GM23338 (cell line): ENCODE measurements at regions not wholly inside any gene's neighbourhood (a gene's known extent, or its start where the extent isn't known, plus 50 kb on each side); places are given as distances from the start of the nearest gene placed in this dataset.

Source experiments
- ATAC-seq: fragments of 200-7000 bp; cut with Tn5 transposase; 3 replicates; pipeline ENCODE4 v1.9.1; 2020
- DNase-seq: peaks from one replicate; pipeline ENCODE4 v3.0.0-alpha.2; 2015; ENCODE audit warnings: low spot score
- H2AFZ ChIP-seq: fragments of 200-600 bp; sonication (generic); 2 replicates; pipeline ENCODE4 v1.8.0; 2016; ENCODE audit warnings: antibody characterized with exemption, mild to moderate bottlenecking, moderate library complexity
- H3F3A ChIP-seq: fragments of 200-600 bp; sonication (generic); replicated peaks from 2 replicates; pipeline ENCODE4 v1.8.0; 2017; ENCODE audit warnings: antibody characterized with exemption, mixed run types, low read depth
- H3K27ac ChIP-seq: fragments of 200-600 bp; sonication (generic); 2 replicates; pipeline ENCODE4 v1.6.1; 2016; ENCODE audit warnings: low read depth
- H3K27me3 ChIP-seq: fragments of 200-600 bp; sonication (generic); 2 replicates; pipeline ENCODE4 v1.8.0; 2016; ENCODE audit warnings: mild to moderate bottlenecking, mixed run types, moderate library complexity; ENCODE audit not compliant: insufficient read depth
- H3K36me3 ChIP-seq: fragments of 200-600 bp; sonication (generic); 2 replicates; pipeline ENCODE4 v1.8.0; 2016; ENCODE audit warnings: mild to moderate bottlenecking; ENCODE audit not compliant: insufficient read depth
- H3K4me1 ChIP-seq: fragments of 200-600 bp; sonication (generic); 2 replicates; pipeline ENCODE4 v1.8.0; 2016; ENCODE audit warnings: mild to moderate bottlenecking, moderate library complexity; ENCODE audit not compliant: insufficient read depth
- H3K4me2 ChIP-seq: fragments of 200-600 bp; sonication (generic); 2 replicates; pipeline ENCODE4 v1.7.1; 2017; ENCODE audit warnings: mixed run types
- H3K4me3 ChIP-seq: fragments of 200-600 bp; sonication (generic); 2 replicates; pipeline ENCODE4 v1.6.1; 2016; ENCODE audit warnings: mixed run types
- H3K79me2 ChIP-seq: fragments of 200-600 bp; sonication (generic); replicated peaks from 2 replicates; pipeline ENCODE4 v1.8.0; 2017; ENCODE audit warnings: mild to moderate bottlenecking; ENCODE audit not compliant: insufficient read depth
- H3K9me2 ChIP-seq: fragments of 200-600 bp; sonication (generic); 2 replicates; pipeline ENCODE4 v1.8.0; 2017; ENCODE audit not compliant: insufficient read depth
- H4K20me1 ChIP-seq: fragments of 200-600 bp; sonication (generic); replicated peaks from 2 replicates; pipeline ENCODE4 v1.8.0; 2017; ENCODE audit warnings: mild to moderate bottlenecking; ENCODE audit not compliant: insufficient read depth
- H3K27ac Mint-ChIP-seq: 2 replicates; pipeline ENCODE4 v1.8.0; 2020; ENCODE audit warnings: inconsistent platforms, mild to moderate bottlenecking, moderate library complexity, mixed read lengths
- H3K27me3 Mint-ChIP-seq: 3 replicates; pipeline ENCODE4 v1.8.0; 2022; ENCODE audit warnings: low read depth, mild to moderate bottlenecking, moderate library complexity, mixed read lengths, inconsistent platforms; ENCODE audit not compliant: insufficient read depth, poor library complexity
- H3K36me3 Mint-ChIP-seq: 3 replicates; pipeline ENCODE4 v1.8.0; 2021; ENCODE audit warnings: low read depth, mild to moderate bottlenecking, inconsistent platforms, moderate library complexity, mixed read lengths
- H3K4me1 Mint-ChIP-seq: 3 replicates; pipeline ENCODE4 v1.8.0; 2020; ENCODE audit warnings: mild to moderate bottlenecking, inconsistent platforms, mixed read lengths
- H3K4me3 Mint-ChIP-seq: 3 replicates; pipeline ENCODE4 v1.8.0; 2021; ENCODE audit warnings: moderate library complexity, mild to moderate bottlenecking, inconsistent platforms, mixed read lengths
- H3K9me3 Mint-ChIP-seq: 3 replicates; pipeline ENCODE4 v1.8.0; 2020; ENCODE audit warnings: moderate library complexity, mild to moderate bottlenecking, inconsistent platforms, mixed read lengths
- CREB1 ChIP-seq: fragments of 250-450 bp; sonication (Bioruptor Pico); IDR thresholded peaks from 2 replicates; pipeline ENCODE4 v1.5.0; 2020; ENCODE audit warnings: low read depth, mild to moderate bottlenecking, moderate library complexity
- EZH2 ChIP-seq: fragments of 200-600 bp; sonication (generic); IDR thresholded peaks from one replicate; pipeline ENCODE4 v1.8.0; 2017; ENCODE audit warnings: antibody characterized with exemption, mild to moderate bottlenecking, low read depth; ENCODE audit not compliant: unreplicated experiment
- EZH2phosphoT487 ChIP-seq: fragments of 200-600 bp; sonication (generic); IDR thresholded peaks from one replicate; pipeline ENCODE4 v1.8.1; 2018; ENCODE audit warnings: antibody characterized with exemption; ENCODE audit not compliant: unreplicated experiment
- JUNB ChIP-seq: IDR thresholded peaks from one replicate; pipeline ENCODE4 v1.6.1; 2016; ENCODE audit warnings: antibody characterized with exemption; ENCODE audit not compliant: unreplicated experiment
- NANOG ChIP-seq: IDR thresholded peaks from 2 replicates; pipeline ENCODE4 v1.6.1; 2016; ENCODE audit warnings: antibody characterized with exemption, borderline replicate concordance
- POLR2AphosphoS5 ChIP-seq: IDR thresholded peaks from 2 replicates; pipeline ENCODE4 v1.6.1; 2016; ENCODE audit warnings: antibody characterized with exemption, low read depth
- STAT1 ChIP-seq: IDR thresholded peaks from one replicate; pipeline ENCODE4 v1.6.1; 2016; ENCODE audit warnings: antibody characterized with exemption; ENCODE audit not compliant: unreplicated experiment
- ZNF114 ChIP-seq: fragments of 250-450 bp; sonication (Bioruptor Pico); IDR thresholded peaks from 2 replicates; pipeline ENCODE4 v1.5.0; 2020; ENCODE audit warnings: mild to moderate bottlenecking, moderate library complexity
- ZNF331 ChIP-seq: fragments of 250-450 bp; sonication (Bioruptor Pico); IDR thresholded peaks from 2 replicates; pipeline ENCODE4 v1.5.0; 2020; ENCODE audit warnings: low read depth, mild to moderate bottlenecking, moderate library complexity
- TF ChIP-seq, protein P1 (sequence below): IDR thresholded peaks from one replicate; pipeline ENCODE4 v1.6.1; 2018; ENCODE audit warnings: antibody characterized with exemption; ENCODE audit not compliant: unreplicated experiment
- TF ChIP-seq, protein P2 (sequence below), 2 experiments: fragments of 200-600 bp in 1 of 2; sonication (generic) in 1 of 2; conservative IDR thresholded peaks; 2 replicates each; pipeline versions ENCODE4 v1.5.1 to v1.6.1; 2016 to 2017; ENCODE audit warnings: antibody characterized with exemption in 2 of 2, low read depth in 2 of 2, mild to moderate bottlenecking in 2 of 2, moderate library complexity in 1 of 2
- TF ChIP-seq, protein P3 (sequence below): fragments of 250-450 bp; sonication (Bioruptor Pico); IDR thresholded peaks from 2 replicates; pipeline ENCODE4 v1.5.0; 2020; ENCODE audit warnings: mild to moderate bottlenecking, moderate library complexity
- TF ChIP-seq, protein P4 (sequence below): IDR thresholded peaks from 2 replicates; pipeline ENCODE4 v1.6.1; 2016; ENCODE audit warnings: antibody characterized with exemption

DNA sequence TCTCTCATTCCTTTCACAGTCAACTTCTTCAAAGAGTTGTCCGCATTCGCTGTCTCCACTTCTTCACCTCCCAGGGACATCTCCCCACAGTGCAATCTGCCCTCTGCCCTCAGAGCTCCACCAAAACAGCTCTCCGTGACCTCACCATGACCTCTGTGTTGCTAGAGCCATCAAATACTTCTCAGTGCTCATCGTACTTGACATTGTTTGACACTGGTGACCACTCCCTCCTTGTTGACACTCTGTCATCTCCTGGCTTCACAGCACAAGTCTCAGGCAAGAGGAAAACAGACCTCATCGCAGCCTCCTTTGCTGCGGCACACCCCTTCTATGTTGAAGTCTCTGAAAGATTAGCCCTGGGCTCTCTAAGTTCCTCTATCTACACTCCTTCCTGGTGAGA lies 90.5 kb upstream of the CCDC160 start:
- H3K27me3 Mint-ChIP-seq: peaks cover 2% of the 10 kb centered on the region
- H3K27ac Mint-ChIP-seq: no peak overlapping the region

More for the DNA sequence above, 90.5 kb upstream of the CCDC160 start:
- Histone ChIP-seq H3K4me2 (no peak overlapping the region), H2AFZ (no peak overlapping the region), H4K20me1 (no peaks in the 10 kb centered on the region), H3K79me2 (no peaks in the 10 kb centered on the region), H3K27me3 (no peaks in the 10 kb centered on the region), H3K36me3 (no peaks in the 10 kb centered on the region), H3K27ac (no peak overlapping the region), H3K4me3 (no peak overlapping the region), H3F3A (no peaks in the 10 kb centered on the region), H3K9me2 (no peaks in the 10 kb centered on the region), H3K4me1 (no peaks in the 10 kb centered on the region)
- TF ChIP-seq JUNB: no peak
- TF ChIP-seq, protein P1, sequence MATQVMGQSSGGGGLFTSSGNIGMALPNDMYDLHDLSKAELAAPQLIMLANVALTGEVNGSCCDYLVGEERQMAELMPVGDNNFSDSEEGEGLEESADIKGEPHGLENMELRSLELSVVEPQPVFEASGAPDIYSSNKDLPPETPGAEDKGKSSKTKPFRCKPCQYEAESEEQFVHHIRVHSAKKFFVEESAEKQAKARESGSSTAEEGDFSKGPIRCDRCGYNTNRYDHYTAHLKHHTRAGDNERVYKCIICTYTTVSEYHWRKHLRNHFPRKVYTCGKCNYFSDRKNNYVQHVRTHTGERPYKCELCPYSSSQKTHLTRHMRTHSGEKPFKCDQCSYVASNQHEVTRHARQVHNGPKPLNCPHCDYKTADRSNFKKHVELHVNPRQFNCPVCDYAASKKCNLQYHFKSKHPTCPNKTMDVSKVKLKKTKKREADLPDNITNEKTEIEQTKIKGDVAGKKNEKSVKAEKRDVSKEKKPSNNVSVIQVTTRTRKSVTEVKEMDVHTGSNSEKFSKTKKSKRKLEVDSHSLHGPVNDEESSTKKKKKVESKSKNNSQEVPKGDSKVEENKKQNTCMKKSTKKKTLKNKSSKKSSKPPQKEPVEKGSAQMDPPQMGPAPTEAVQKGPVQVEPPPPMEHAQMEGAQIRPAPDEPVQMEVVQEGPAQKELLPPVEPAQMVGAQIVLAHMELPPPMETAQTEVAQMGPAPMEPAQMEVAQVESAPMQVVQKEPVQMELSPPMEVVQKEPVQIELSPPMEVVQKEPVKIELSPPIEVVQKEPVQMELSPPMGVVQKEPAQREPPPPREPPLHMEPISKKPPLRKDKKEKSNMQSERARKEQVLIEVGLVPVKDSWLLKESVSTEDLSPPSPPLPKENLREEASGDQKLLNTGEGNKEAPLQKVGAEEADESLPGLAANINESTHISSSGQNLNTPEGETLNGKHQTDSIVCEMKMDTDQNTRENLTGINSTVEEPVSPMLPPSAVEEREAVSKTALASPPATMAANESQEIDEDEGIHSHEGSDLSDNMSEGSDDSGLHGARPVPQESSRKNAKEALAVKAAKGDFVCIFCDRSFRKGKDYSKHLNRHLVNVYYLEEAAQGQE: no peak
- TF ChIP-seq, protein P2, sequence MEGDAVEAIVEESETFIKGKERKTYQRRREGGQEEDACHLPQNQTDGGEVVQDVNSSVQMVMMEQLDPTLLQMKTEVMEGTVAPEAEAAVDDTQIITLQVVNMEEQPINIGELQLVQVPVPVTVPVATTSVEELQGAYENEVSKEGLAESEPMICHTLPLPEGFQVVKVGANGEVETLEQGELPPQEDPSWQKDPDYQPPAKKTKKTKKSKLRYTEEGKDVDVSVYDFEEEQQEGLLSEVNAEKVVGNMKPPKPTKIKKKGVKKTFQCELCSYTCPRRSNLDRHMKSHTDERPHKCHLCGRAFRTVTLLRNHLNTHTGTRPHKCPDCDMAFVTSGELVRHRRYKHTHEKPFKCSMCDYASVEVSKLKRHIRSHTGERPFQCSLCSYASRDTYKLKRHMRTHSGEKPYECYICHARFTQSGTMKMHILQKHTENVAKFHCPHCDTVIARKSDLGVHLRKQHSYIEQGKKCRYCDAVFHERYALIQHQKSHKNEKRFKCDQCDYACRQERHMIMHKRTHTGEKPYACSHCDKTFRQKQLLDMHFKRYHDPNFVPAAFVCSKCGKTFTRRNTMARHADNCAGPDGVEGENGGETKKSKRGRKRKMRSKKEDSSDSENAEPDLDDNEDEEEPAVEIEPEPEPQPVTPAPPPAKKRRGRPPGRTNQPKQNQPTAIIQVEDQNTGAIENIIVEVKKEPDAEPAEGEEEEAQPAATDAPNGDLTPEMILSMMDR (conservative IDR thresholded peaks at IDR 0.05; ENCODE audit: low read depth in 2 of 2): no peak
- no peak for TF ChIP-seq CREB1 (CRISPR knock-in tag)
- TF ChIP-seq, protein P3, sequence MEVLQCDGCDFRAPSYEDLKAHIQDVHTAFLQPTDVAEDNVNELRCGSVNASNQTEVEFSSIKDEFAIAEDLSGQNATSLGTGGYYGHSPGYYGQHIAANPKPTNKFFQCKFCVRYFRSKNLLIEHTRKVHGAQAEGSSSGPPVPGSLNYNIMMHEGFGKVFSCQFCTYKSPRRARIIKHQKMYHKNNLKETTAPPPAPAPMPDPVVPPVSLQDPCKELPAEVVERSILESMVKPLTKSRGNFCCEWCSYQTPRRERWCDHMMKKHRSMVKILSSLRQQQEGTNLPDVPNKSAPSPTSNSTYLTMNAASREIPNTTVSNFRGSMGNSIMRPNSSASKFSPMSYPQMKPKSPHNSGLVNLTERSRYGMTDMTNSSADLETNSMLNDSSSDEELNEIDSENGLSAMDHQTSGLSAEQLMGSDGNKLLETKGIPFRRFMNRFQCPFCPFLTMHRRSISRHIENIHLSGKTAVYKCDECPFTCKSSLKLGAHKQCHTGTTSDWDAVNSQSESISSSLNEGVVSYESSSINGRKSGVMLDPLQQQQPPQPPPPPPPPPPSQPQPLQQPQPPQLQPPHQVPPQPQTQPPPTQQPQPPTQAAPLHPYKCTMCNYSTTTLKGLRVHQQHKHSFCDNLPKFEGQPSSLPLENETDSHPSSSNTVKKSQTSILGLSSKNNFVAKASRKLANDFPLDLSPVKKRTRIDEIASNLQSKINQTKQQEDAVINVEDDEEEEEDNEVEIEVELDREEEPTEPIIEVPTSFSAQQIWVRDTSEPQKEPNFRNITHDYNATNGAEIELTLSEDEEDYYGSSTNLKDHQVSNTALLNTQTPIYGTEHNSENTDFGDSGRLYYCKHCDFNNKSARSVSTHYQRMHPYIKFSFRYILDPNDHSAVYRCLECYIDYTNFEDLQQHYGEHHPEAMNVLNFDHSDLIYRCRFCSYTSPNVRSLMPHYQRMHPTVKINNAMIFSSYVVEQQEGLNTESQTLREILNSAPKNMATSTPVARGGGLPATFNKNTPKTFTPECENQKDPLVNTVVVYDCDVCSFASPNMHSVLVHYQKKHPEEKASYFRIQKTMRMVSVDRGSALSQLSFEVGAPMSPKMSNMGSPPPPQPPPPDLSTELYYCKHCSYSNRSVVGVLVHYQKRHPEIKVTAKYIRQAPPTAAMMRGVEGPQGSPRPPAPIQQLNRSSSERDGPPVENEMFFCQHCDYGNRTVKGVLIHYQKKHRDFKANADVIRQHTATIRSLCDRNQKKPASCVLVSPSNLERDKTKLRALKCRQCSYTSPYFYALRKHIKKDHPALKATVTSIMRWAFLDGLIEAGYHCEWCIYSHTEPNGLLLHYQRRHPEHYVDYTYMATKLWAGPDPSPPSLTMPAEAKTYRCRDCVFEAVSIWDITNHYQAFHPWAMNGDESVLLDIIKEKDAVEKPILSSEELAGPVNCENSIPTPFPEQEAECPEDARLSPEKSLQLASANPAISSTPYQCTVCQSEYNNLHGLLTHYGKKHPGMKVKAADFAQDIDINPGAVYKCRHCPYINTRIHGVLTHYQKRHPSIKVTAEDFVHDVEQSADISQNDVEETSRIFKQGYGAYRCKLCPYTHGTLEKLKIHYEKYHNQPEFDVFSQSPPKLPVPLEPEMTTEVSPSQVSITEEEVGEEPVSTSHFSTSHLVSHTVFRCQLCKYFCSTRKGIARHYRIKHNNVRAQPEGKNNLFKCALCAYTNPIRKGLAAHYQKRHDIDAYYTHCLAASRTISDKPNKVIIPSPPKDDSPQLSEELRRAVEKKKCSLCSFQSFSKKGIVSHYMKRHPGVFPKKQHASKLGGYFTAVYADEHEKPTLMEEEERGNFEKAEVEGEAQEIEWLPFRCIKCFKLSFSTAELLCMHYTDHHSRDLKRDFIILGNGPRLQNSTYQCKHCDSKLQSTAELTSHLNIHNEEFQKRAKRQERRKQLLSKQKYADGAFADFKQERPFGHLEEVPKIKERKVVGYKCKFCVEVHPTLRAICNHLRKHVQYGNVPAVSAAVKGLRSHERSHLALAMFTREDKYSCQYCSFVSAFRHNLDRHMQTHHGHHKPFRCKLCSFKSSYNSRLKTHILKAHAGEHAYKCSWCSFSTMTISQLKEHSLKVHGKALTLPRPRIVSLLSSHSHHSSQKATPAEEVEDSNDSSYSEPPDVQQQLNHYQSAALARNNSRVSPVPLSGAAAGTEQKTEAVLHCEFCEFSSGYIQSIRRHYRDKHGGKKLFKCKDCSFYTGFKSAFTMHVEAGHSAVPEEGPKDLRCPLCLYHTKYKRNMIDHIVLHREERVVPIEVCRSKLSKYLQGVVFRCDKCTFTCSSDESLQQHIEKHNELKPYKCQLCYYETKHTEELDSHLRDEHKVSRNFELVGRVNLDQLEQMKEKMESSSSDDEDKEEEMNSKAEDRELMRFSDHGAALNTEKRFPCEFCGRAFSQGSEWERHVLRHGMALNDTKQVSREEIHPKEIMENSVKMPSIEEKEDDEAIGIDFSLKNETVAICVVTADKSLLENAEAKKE: no peak
- no peak for TF ChIP-seq POLR2AphosphoS5
- no peak for TF ChIP-seq ZNF114 (CRISPR knock-in tag)
- no peak for TF ChIP-seq ZNF331 (CRISPR knock-in tag)
- TF ChIP-seq EZH2: no peak
- no peak for TF ChIP-seq EZH2phosphoT487
- TF ChIP-seq STAT1: no peak
- no peak for TF ChIP-seq NANOG
- TF ChIP-seq, protein P4, sequence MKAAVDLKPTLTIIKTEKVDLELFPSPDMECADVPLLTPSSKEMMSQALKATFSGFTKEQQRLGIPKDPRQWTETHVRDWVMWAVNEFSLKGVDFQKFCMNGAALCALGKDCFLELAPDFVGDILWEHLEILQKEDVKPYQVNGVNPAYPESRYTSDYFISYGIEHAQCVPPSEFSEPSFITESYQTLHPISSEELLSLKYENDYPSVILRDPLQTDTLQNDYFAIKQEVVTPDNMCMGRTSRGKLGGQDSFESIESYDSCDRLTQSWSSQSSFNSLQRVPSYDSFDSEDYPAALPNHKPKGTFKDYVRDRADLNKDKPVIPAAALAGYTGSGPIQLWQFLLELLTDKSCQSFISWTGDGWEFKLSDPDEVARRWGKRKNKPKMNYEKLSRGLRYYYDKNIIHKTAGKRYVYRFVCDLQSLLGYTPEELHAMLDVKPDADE: no peak
- Mint-ChIP-seq H3K4me1 (peaks cover 6% of the 10 kb centered on the region), H3K9me3 (no peaks in the 10 kb centered on the region), H3K36me3 (no peaks in the 10 kb centered on the region), H3K4me3 (no peak overlapping the region)
- DNase-seq: no peak
- no peak for ATAC-seq
